ENCODE measurements at regions not wholly inside any gene's neighbourhood (a gene's known extent, or its start where the extent isn't known, plus 50 kb on each side); places are given as distances from the start of the nearest gene placed in this dataset.

DNA sequence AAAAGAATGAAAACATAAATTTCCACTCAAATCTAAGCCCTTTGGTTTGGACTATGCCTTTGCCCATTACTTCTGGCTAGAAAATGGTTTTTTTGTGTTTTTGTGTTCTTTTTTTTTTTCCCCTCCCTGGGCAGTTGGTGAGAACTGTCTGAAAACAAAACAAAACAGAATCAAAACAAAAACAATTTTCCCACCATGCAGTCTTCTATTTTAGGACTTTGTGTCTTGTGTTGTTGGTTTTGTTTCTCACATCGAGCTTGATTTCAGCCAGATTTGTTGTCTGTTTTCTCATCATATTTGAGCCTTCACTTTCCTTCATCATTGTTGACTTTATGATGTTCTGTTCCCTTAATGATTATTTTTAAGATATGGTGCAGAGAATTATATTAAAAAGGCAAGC is 206.3 kb downstream of the MACC1 start:
- TF ChIP-seq, protein P1, sequence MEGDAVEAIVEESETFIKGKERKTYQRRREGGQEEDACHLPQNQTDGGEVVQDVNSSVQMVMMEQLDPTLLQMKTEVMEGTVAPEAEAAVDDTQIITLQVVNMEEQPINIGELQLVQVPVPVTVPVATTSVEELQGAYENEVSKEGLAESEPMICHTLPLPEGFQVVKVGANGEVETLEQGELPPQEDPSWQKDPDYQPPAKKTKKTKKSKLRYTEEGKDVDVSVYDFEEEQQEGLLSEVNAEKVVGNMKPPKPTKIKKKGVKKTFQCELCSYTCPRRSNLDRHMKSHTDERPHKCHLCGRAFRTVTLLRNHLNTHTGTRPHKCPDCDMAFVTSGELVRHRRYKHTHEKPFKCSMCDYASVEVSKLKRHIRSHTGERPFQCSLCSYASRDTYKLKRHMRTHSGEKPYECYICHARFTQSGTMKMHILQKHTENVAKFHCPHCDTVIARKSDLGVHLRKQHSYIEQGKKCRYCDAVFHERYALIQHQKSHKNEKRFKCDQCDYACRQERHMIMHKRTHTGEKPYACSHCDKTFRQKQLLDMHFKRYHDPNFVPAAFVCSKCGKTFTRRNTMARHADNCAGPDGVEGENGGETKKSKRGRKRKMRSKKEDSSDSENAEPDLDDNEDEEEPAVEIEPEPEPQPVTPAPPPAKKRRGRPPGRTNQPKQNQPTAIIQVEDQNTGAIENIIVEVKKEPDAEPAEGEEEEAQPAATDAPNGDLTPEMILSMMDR (IDR thresholded peaks at IDR 0.05) = no peak
- TF ChIP-seq ZFX (IDR thresholded peaks at IDR 0.05; ENCODE audit: borderline replicate concordance) = no peak

Measured in 22Rv1 (cell line).